ENCODE measurements at regions not wholly inside any gene's neighbourhood (a gene's known extent, or its start where the extent isn't known, plus 50 kb on each side); places are given as distances from the start of the nearest gene placed in this dataset.

GRCh38 chr6:67667637-67668422 is 967.3 kb upstream of the ADGRB3 start:
- Histone ChIP-seq H3K27me3 (no peaks in the 10 kb centered on the region), H3K27ac (no peak overlapping the region), H3K9me3 (replicated peaks in 1 of 11) (peaks cover 0 to 3% (median 0%) of the 10 kb centered on the region in 11 experiments; a peak in 1 of 22 replicates), H3K4me3 (no peak overlapping the region), H3K36me3 (no peaks in the 10 kb centered on the region), H3K9ac (no peak overlapping the region), H3K4me1 (no peaks in the 10 kb centered on the region), H4K20me1 (no peaks in the 10 kb centered on the region), H3K4me2 (no peak overlapping the region)
- no peak for TF ChIP-seq Cebpa-rat (IDR thresholded peaks at IDR 0.05)

DNA sequence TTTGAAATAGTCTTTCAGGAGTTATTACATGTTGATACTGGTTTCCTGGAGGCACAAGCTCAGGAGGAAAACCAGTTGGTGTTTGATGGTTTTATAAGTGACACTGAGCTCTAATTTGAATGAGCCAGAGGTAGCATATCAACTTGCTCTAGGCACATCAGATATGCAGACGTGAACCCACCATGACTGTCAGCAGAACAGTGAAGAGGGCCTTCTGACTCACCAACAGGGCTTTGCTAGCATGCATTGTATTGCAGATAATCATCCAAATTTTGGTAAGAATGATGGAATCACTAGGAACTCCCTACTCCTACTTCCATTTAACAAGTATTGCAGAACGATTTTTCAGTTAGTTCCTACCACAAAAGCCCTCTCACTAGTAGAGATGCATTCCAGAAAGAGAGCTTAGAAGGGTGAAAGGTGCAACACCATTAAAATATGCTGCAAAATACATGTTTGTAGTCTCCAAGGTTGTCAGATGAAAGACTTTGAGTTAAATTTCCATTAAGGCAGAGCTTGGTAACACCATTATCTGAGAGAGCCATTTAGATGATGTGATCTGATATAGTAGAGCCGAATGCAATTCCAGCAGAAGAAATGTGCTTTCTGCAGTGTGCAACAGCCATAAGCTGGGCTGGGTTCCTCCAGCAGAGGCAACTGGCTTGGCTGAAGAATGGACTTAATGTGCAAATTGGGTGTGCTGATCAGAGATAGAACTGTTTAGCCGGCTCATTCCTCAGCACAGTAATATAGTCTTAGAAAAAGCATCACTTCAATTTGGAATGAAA is 968.7 kb upstream of the ADGRB3 start:
- no peaks in the 10 kb centered on the region for H4K20me1 ChIP-seq
- H3K9ac ChIP-seq, result no peak overlapping the region
- H3K27me3 ChIP-seq, result no peaks in the 10 kb centered on the region
- H3K4me3 ChIP-seq, result no peak overlapping the region
- no peaks in the 10 kb centered on the region for H3K4me1 ChIP-seq
- H3K27ac ChIP-seq, result no peak overlapping the region
- H3K9me3 ChIP-seq (replicated peaks in 1 of 11), result peaks cover 0 to 4% (median 0%) of the 10 kb centered on the region in 11 experiments; a peak in 2 of 22 replicates
- H3K4me2 ChIP-seq, result no peak overlapping the region
- H3K36me3 ChIP-seq, result no peaks in the 10 kb centered on the region
- TF ChIP-seq Cebpa-rat (IDR thresholded peaks at IDR 0.05), result no peak

- Histone ChIP-seq H3K9ac (no peak overlapping the region), H3K27me3 (no peaks in the 10 kb centered on the region), H3K4me1 (no peaks in the 10 kb centered on the region), H3K27ac (no peak overlapping the region), H3K4me3 (no peak overlapping the region), H3K4me2 (no peak overlapping the region), H4K20me1 (no peaks in the 10 kb centered on the region), H3K9me3 (replicated peaks in 1 of 11) (peaks cover 0 to 4% (median 0%) of the 10 kb centered on the region in 11 experiments; a peak in 3 of 22 replicates), H3K36me3 (no peaks in the 10 kb centered on the region)
- no peak for TF ChIP-seq Cebpa-rat (IDR thresholded peaks at IDR 0.05)
Observed at GRCh38 chr6:67664942-67665341, 970.1 kb upstream of the ADGRB3 start.

DNA sequence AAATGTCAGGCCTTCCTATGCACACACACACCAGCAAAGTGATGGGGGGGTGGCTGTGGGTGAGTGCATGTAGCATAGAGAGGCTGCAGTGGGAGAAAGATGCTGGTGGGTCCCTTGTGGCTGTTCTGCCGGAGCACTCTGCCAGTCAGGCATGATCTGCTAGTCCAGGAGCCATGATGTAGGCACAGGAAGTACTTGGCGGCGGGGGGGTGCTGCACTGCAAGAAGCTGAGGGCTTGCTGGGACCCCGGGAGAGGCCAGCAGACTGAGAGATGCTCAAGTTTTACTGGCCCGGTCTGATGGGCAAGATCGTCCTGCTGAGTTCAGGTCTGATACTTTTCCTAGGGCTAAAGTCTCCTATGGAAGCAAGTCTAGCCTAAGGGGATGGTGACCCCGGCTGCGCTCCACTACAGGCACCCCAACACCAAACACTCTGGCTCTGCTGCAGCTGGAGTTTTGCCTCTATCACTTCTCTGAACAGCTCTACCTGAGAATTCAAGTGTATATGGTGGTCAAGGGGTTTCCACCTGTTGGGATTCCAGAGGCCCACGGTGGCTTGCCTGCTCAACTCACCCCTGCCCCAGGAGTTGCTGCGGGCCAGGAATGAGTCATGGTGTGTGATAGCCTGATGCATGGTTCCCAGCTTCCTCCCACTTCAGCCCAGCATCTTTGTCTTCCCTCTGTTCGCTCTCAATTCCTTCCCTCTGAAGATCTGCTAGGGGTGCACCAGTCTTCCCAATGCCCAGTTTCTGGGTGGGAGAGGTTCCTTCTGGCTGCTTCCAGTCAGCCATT is 971.8 kb upstream of the ADGRB3 start:
- no peak overlapping the region for H3K4me3 ChIP-seq
- no peak for TF ChIP-seq Cebpa-rat (IDR thresholded peaks at IDR 0.05)
- H3K9ac ChIP-seq, result no peak overlapping the region
- H4K20me1 ChIP-seq, result no peaks in the 10 kb centered on the region
- peaks cover 0 to 4% (median 0%) of the 10 kb centered on the region in 11 experiments; a peak in 3 of 22 replicates for H3K9me3 ChIP-seq (replicated peaks in 1 of 11)
- no peak overlapping the region for H3K27ac ChIP-seq
- no peaks in the 10 kb centered on the region for H3K36me3 ChIP-seq
- H3K27me3 ChIP-seq, result no peaks in the 10 kb centered on the region
- H3K4me1 ChIP-seq, result no peaks in the 10 kb centered on the region
- no peak overlapping the region for H3K4me2 ChIP-seq

GRCh38 chr6:67653561-67653960 is 981.5 kb upstream of the ADGRB3 start:
- TF ChIP-seq Cebpa-rat (IDR thresholded peaks at IDR 0.05), result no peak
- no peak overlapping the region for H3K4me2 ChIP-seq
- H3K27me3 ChIP-seq, result no peaks in the 10 kb centered on the region
- H3K36me3 ChIP-seq, result no peaks in the 10 kb centered on the region
- no peak overlapping the region for H3K27ac ChIP-seq
- no peak overlapping the region for H3K4me3 ChIP-seq
- no peaks in the 10 kb centered on the region for H3K4me1 ChIP-seq
- no peaks in the 10 kb centered on the region for H3K9me3 ChIP-seq (replicated peaks in 1 of 11)
- H4K20me1 ChIP-seq, result no peaks in the 10 kb centered on the region
- no peak overlapping the region for H3K9ac ChIP-seq

DNA sequence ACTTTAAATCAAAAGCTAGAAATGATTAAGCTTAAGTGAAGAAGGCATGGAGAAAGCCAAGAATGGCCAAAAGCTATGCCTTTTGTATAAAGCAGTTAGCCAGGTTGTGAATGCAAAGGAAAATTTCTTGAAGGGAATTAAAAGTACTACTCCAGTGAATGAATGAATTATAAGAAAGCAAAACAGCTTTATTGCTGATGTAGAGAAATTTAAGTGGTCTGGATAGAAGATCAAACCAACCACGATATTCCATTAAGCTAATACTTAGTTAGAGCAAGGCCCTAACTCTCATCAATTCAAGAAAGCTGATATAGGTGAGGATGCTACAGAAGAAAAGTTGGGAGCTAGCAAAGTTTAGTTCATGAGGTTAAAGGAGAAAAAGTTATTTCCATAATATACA is 988.5 kb upstream of the ADGRB3 start:
- TF ChIP-seq Cebpa-rat (IDR thresholded peaks at IDR 0.05), result no peak
- H3K9ac ChIP-seq, result no peak overlapping the region
- H3K27ac ChIP-seq, result no peak overlapping the region
- peaks cover 0 to 10% (median 0%) of the 10 kb centered on the region in 10 experiments; a peak in 6 of 20 replicates for H3K4me1 ChIP-seq
- no peak overlapping the region for H3K4me3 ChIP-seq
- H4K20me1 ChIP-seq, result no peaks in the 10 kb centered on the region
- H3K4me2 ChIP-seq, result no peak overlapping the region
- H3K27me3 ChIP-seq, result no peaks in the 10 kb centered on the region
- H3K9me3 ChIP-seq (replicated peaks in 1 of 11), result no peaks in the 10 kb centered on the region
- H3K36me3 ChIP-seq, result no peaks in the 10 kb centered on the region

- TF ChIP-seq Cebpa-rat (IDR thresholded peaks at IDR 0.05), result no peak
- Histone ChIP-seq H3K27me3 (no peaks in the 10 kb centered on the region), H3K4me2 (no peak overlapping the region), H3K27ac (no peak overlapping the region; a peak in 1 of 22 replicates), H3K4me3 (no peak overlapping the region), H3K4me1 (peaks cover 0 to 31% (median 12%) of the 10 kb centered on the region in 10 experiments; a peak in 12 of 20 replicates), H3K9me3 (replicated peaks in 1 of 11) (no peaks in the 10 kb centered on the region), H4K20me1 (no peaks in the 10 kb centered on the region), H3K9ac (no peak overlapping the region), H3K36me3 (no peaks in the 10 kb centered on the region)
Observed at GRCh38 chr6:67643281-67643680, 991.8 kb upstream of the ADGRB3 start.

DNA sequence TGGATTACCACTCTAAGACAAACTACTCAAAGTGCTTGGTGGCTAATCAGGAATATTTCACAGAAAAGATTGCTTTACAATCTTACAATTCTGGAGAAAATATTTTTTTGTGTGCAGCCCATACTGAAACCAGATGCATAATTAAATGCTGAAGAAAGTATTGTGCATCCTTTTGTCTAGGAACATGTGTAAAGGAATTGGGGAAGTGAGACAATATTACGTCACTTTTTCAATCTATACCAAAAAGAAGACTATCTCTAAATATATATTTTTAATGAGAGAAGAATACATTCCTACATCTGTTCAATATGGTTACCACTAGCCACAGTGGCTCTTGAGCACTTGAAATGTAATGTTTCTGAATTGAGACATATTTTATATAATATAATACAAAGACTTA is 992.5 kb upstream of the ADGRB3 start:
- no peak for TF ChIP-seq Cebpa-rat (IDR thresholded peaks at IDR 0.05)

GRCh38 chr6:67640484-67640883 is 994.6 kb upstream of the ADGRB3 start:
- Histone ChIP-seq H3K27me3 (no peaks in the 10 kb centered on the region), H3K27ac (no peak overlapping the region; a peak in 2 of 22 replicates), H3K4me3 (no peak overlapping the region), H3K4me2 (peak overlapping the region in 7 of 11 experiments; percentile 10 to 59 (median 29); a peak in 10 of 22 replicates), H3K36me3 (no peaks in the 10 kb centered on the region), H3K4me1 (peaks cover 0 to 31% (median 12%) of the 10 kb centered on the region in 10 experiments; a peak in 12 of 20 replicates), H4K20me1 (no peaks in the 10 kb centered on the region), H3K9me3 (replicated peaks in 1 of 11) (peaks cover 0 to 1% (median 0%) of the 10 kb centered on the region in 11 experiments; a peak in 3 of 22 replicates), H3K9ac (no peak overlapping the region)
- no peak for TF ChIP-seq Cebpa-rat (IDR thresholded peaks at IDR 0.05)

More for the DNA sequence above, 992.5 kb upstream of the ADGRB3 start:
- Histone ChIP-seq H3K9ac (no peak overlapping the region), H3K9me3 (replicated peaks in 1 of 11) (no peaks in the 10 kb centered on the region), H3K4me2 (peak overlapping the region in 2 of 11 experiments; percentile 18 to 26; a peak in 1 of 22 replicates), H3K4me3 (no peak overlapping the region), H3K36me3 (no peaks in the 10 kb centered on the region), H3K27me3 (no peaks in the 10 kb centered on the region), H4K20me1 (no peaks in the 10 kb centered on the region), H3K4me1 (peaks cover 0 to 31% (median 12%) of the 10 kb centered on the region in 10 experiments; a peak in 12 of 20 replicates), H3K27ac (no peak overlapping the region)
